Stomach smooth muscle (tissue), 2 donors: ENCODE measurements at regions not wholly inside any gene's neighbourhood (a gene's known extent, or its start where the extent isn't known, plus 50 kb on each side); places are given as distances from the start of the nearest gene placed in this dataset.

ENCODE experiments used
- H3K27ac ChIP-seq: one replicate; pipeline ENCODE4 v1.7.0; 2013; ENCODE audit warnings: mild to moderate bottlenecking, low read length, inconsistent platforms
- H3K27me3 ChIP-seq, 2 donors: one replicate each; pipeline ENCODE4 v1.7.0; 2013; ENCODE audit warnings: low read length in 2 of 2; ENCODE audit not compliant: insufficient read depth in 2 of 2, control insufficient read depth in 1 of 2
- H3K36me3 ChIP-seq, 2 donors: one replicate each; pipeline ENCODE4 v1.7.0; 2013; ENCODE audit warnings: low read length in 2 of 2; ENCODE audit not compliant: control insufficient read depth in 2 of 2, insufficient read depth in 2 of 2
- H3K4me1 ChIP-seq: one replicate; pipeline ENCODE4 v1.7.0; 2013; ENCODE audit warnings: low read length; ENCODE audit not compliant: control insufficient read depth, insufficient read depth
- H3K4me3 ChIP-seq, 2 donors: one replicate each; pipeline ENCODE4 v1.7.0; 2013; ENCODE audit warnings: low read length in 2 of 2
- H3K9ac ChIP-seq, 2 donors: one replicate each; pipeline ENCODE4 v1.7.0; 2013; ENCODE audit warnings: low read length in 2 of 2, mild to moderate bottlenecking in 1 of 2
- H3K9me3 ChIP-seq, 2 donors: one replicate each; pipeline ENCODE4 v1.7.0; 2013; ENCODE audit warnings: low read length in 2 of 2; ENCODE audit not compliant: control insufficient read depth in 2 of 2
- donor health status: healthy.
- donor health status: Pancreatic carcinoma.

DNA sequence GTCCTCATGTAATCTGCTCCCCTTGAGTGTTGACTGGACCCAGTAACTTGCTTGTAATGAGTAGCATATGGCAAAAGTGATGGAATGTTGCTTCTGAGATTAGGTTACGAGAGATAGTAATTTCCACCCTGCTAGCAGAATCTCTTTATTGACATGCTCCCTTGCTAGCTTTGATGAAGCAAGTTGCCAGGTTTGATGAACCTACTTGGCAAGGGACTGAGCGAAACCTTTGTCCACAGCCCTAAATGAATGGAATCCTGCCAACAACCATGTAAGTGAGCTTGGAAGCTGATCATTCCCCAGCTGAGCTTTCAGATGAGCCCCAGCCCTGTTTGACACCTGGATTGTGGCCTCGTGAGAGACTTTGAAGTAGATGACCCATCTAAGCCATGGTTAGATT, 120.8 kb upstream of the PLXNC1 start:
- Histone ChIP-seq H3K9me3 (peaks cover 0 to 5% of the 10 kb centered on the region in 2 donors), H3K9ac (no peak overlapping the region), H3K27me3 (no peaks in the 10 kb centered on the region), H3K4me1 (no peaks in the 10 kb centered on the region), H3K36me3 (no peaks in the 10 kb centered on the region), H3K27ac (no peak overlapping the region), H3K4me3 (no peak overlapping the region)

- Histone ChIP-seq H3K4me1 (no peaks in the 10 kb centered on the region), H3K27ac (no peak overlapping the region), H3K4me3 (no peak overlapping the region), H3K9ac (no peak overlapping the region), H3K27me3 (no peaks in the 10 kb centered on the region), H3K9me3 (peaks cover 4 to 7% of the 10 kb centered on the region in 2 donors), H3K36me3 (no peaks in the 10 kb centered on the region)
Observed at GRCh38 chr12:94031763-94032162, 116.6 kb upstream of the PLXNC1 start.

- H3K4me3 ChIP-seq, result no peak overlapping the region
- no peaks in the 10 kb centered on the region for H3K36me3 ChIP-seq
- no peaks in the 10 kb centered on the region for H3K4me1 ChIP-seq
- H3K9ac ChIP-seq, result no peak overlapping the region
- H3K27ac ChIP-seq, result no peak overlapping the region
- H3K9me3 ChIP-seq, result peaks cover 4 to 7% of the 10 kb centered on the region in 2 donors
- H3K27me3 ChIP-seq, result no peaks in the 10 kb centered on the region
Observed at GRCh38 chr12:94032368-94032767, 116.0 kb upstream of the PLXNC1 start.

DNA sequence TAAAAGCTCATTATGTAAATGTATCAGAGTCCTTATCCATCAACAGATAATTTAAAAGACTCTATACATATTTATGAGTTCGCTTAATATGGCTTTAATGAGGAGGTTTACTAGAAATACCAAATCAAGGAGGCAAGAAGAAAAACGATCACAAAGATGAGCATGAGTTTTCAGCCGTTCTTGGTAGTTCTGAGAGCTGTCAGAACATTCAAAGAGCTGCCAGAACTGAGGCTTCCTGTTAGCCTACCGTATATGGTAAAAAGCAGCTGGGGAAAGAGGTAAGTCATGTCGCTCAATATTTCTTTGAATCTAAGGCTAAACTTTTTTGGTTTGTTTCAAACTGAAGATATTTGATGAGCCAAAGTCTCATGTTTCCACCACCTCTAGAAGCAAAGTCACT, 115.3 kb upstream of the PLXNC1 start:
- H3K9ac ChIP-seq, result no peak overlapping the region
- H3K27me3 ChIP-seq, result no peaks in the 10 kb centered on the region

DNA sequence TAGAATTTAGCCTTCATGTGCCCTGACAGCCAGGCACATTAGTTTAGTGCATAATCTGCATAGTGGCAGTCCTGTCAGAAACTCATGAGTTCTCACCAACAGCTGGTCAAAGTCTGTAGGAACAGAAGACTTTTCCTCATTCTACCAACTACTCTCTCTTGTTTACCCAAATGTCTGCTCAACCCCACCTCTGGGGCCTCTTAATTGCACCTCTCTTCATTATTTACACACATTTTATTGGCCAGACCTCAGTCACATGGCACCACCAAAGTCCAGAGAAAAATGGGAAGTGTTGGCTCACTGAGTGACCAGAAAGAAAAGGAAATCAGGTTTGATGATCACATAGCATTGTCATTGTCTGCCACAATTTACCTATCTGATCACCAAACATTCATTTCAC, 114.6 kb upstream of the PLXNC1 start:
- H3K4me3 ChIP-seq, result no peak overlapping the region
- H3K36me3 ChIP-seq, result no peaks in the 10 kb centered on the region
- H3K27me3 ChIP-seq, result no peaks in the 10 kb centered on the region
- H3K4me1 ChIP-seq, result no peaks in the 10 kb centered on the region
- H3K27ac ChIP-seq, result no peak overlapping the region
- peaks cover 2 to 4% of the 10 kb centered on the region in 2 donors for H3K9me3 ChIP-seq
- H3K9ac ChIP-seq, result no peak overlapping the region

More for the DNA sequence above, 115.3 kb upstream of the PLXNC1 start:
- H3K36me3 ChIP-seq, result no peaks in the 10 kb centered on the region
- H3K4me1 ChIP-seq, result no peaks in the 10 kb centered on the region
- peaks cover 2 to 4% of the 10 kb centered on the region in 2 donors for H3K9me3 ChIP-seq
- no peak overlapping the region for H3K4me3 ChIP-seq
- no peak overlapping the region for H3K27ac ChIP-seq

GRCh38 chr12:94037444-94037843, 110.9 kb upstream of the PLXNC1 start:
- no peak overlapping the region for H3K4me3 ChIP-seq
- no peak overlapping the region for H3K9ac ChIP-seq
- H3K27me3 ChIP-seq, result no peaks in the 10 kb centered on the region
- no peak overlapping the region for H3K27ac ChIP-seq
- H3K9me3 ChIP-seq, result peaks cover 8 to 9% of the 10 kb centered on the region in 2 donors
- no peaks in the 10 kb centered on the region for H3K4me1 ChIP-seq
- no peaks in the 10 kb centered on the region for H3K36me3 ChIP-seq

GRCh38 chr12:94038605-94039004, 109.8 kb upstream of the PLXNC1 start:
- H3K4me1 ChIP-seq, result no peaks in the 10 kb centered on the region
- H3K9me3 ChIP-seq, result peaks cover 8 to 9% of the 10 kb centered on the region in 2 donors
- no peak overlapping the region for H3K9ac ChIP-seq
- no peaks in the 10 kb centered on the region for H3K27me3 ChIP-seq
- no peaks in the 10 kb centered on the region for H3K36me3 ChIP-seq
- no peak overlapping the region for H3K4me3 ChIP-seq
- H3K27ac ChIP-seq, result no peak overlapping the region

DNA sequence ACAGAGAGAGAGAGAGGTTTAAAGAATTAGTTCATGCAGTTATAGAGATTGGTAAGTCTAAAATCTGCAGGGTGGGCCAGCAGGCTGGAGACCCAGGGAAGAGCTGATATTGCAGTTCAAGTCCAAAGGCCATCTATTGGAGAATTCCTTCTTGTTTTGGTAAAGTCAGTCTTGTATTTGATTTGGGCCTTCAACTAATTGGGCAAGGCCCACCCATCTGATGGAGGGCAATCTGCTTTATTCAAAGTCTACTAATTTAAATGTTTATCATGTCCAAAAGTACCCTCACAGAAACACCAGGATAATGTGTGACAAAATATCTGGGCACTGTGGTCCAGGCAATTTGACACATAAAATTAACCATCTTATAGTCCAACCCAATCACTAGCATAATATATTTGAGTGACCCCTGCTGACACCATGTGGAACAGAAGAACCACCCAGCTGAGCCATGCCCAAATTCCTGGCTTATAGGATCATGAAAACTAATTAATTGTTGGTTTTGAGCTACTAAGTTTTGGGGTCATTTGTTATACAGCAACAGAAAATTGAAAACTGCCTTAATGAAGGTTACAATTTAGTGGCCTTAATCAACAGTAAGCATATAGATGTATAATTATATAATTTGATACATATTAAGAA, 109.1 kb upstream of the PLXNC1 start:
- Histone ChIP-seq H3K4me3 (no peak overlapping the region), H3K4me1 (no peaks in the 10 kb centered on the region), H3K27ac (no peak overlapping the region), H3K27me3 (no peaks in the 10 kb centered on the region), H3K36me3 (no peaks in the 10 kb centered on the region), H3K9me3 (peaks cover 6 to 7% of the 10 kb centered on the region in 2 donors), H3K9ac (no peak overlapping the region)

DNA sequence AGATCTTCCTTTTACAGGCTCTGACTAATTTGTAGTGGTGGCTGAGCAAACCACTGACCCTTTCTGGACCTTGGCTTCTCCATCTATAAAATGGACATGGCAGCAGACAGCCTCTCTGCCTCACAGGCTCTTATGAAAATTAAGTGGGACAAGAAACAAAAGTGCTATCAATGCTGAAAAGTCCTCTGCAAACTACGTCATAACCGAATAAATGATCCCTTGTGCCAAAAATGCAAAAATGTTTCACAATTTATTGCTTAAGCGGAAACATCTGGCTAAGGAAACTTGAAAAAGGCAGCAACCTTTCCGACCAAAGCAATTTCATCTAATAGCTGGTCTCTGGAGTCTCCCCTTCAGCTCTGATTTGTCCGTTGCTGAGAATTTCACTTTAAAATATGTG, 108.5 kb upstream of the PLXNC1 start:
- H3K36me3 ChIP-seq, result no peaks in the 10 kb centered on the region
- peaks cover 5% of the 10 kb centered on the region in 2 donors for H3K9me3 ChIP-seq
- H3K27ac ChIP-seq, result no peak overlapping the region
- H3K4me3 ChIP-seq, result no peak overlapping the region
- no peaks in the 10 kb centered on the region for H3K27me3 ChIP-seq
- no peaks in the 10 kb centered on the region for H3K4me1 ChIP-seq
- H3K9ac ChIP-seq, result no peak overlapping the region

DNA sequence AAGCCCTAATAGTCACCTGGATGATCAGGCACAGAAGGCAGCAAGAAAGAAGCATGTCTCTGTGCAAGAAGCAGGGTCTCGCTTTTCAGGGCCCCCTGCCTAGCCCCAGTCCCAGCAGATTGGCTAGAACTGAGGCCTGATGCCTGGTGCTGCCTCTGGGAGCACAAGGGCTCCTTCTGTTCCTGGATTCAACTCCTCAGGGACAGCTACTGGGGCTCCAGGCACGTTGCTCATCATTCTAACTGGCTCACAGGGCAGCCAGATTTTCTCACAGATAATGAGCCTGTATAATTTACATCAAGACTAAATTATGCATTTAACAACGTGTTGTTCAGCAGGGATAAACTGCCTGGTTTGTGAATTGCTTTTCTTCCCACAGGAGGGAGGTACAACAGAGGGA, 106.5 kb upstream of the PLXNC1 start:
- Histone ChIP-seq H3K36me3 (no peaks in the 10 kb centered on the region), H3K27ac (no peak overlapping the region), H3K9ac (no peak overlapping the region), H3K27me3 (no peaks in the 10 kb centered on the region), H3K4me3 (no peak overlapping the region), H3K9me3 (peaks cover 5% of the 10 kb centered on the region in 2 donors), H3K4me1 (peaks cover 2% of the 10 kb centered on the region)

DNA sequence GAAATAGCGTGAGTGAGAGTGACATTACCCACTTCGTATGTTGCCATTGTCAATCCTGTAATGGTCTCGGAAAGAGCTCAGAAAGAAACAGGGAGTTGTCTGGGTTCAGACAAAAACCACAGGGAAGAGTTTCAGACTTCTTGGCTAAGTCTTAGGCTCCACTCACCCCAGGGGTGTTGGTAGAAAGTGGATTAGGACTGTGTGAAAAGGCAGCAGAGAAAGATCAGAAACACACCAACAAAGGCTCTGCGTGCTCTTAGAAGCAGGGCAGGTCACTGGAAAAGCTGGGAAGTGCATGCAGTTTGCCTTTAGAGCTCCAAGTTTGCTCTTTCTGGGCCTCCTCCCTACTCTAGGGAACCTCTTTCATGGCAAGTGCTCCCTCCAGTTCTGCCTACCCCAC, 106.1 kb upstream of the PLXNC1 start:
- Histone ChIP-seq H3K9ac (no peak overlapping the region), H3K27ac (no peak overlapping the region)

More for the DNA sequence above, 106.1 kb upstream of the PLXNC1 start:
- Histone ChIP-seq H3K27me3 (no peaks in the 10 kb centered on the region), H3K4me1 (peaks cover 7% of the 10 kb centered on the region), H3K36me3 (no peaks in the 10 kb centered on the region), H3K4me3 (no peak overlapping the region), H3K9me3 (peaks cover 5% of the 10 kb centered on the region in 2 donors)
